SU-DHL-6 (cell line): ENCODE measurements at regions not wholly inside any gene's neighbourhood (a gene's known extent, or its start where the extent isn't known, plus 50 kb on each side); places are given as distances from the start of the nearest gene placed in this dataset.

Source experiments
- EZH2phosphoT487 ChIP-seq: fragments of 200-600 bp; sonication (generic), shearing (Covaris generic); conservative IDR thresholded peaks from 2 replicates; pipeline ENCODE4 v1.6.1; 2018; ENCODE audit warnings: mild to moderate bottlenecking, antibody characterized with exemption, low read length, moderate library complexity, mixed read lengths
- TF ChIP-seq, protein P1 (sequence below): fragments of 200-600 bp; sonication (generic); IDR thresholded peaks from one replicate; pipeline ENCODE4 v1.5.1; 2017; ENCODE audit warnings: antibody characterized with exemption, mild to moderate bottlenecking, low read length, moderate library complexity; ENCODE audit not compliant: insufficient read depth, poor library complexity, severe bottlenecking

DNA sequence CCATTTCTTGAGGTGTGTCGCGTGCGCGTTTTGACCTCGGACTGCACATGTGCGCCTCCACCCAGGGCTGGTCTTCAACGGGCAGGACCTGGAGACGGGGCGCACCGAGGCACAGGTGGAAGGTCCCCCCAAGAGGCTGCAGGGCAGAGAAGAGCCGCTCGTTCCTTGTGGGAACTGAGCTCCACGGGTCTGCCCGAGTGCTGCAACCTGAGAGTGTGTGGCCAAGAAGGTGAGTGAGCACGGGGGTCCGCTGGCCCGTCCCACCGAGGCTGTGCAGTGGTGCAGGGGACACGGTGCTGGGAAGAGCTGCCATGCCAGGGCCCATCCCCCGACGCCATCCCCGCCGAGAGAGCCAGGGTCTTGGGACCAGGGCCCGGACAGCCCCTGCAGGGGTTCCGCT is 268.3 kb downstream of the GALR1 start:
- TF ChIP-seq, protein P1, sequence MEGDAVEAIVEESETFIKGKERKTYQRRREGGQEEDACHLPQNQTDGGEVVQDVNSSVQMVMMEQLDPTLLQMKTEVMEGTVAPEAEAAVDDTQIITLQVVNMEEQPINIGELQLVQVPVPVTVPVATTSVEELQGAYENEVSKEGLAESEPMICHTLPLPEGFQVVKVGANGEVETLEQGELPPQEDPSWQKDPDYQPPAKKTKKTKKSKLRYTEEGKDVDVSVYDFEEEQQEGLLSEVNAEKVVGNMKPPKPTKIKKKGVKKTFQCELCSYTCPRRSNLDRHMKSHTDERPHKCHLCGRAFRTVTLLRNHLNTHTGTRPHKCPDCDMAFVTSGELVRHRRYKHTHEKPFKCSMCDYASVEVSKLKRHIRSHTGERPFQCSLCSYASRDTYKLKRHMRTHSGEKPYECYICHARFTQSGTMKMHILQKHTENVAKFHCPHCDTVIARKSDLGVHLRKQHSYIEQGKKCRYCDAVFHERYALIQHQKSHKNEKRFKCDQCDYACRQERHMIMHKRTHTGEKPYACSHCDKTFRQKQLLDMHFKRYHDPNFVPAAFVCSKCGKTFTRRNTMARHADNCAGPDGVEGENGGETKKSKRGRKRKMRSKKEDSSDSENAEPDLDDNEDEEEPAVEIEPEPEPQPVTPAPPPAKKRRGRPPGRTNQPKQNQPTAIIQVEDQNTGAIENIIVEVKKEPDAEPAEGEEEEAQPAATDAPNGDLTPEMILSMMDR: no peak
- no peak for TF ChIP-seq EZH2phosphoT487
